ENCODE measurements at regions not wholly inside any gene's neighbourhood (a gene's known extent, or its start where the extent isn't known, plus 50 kb on each side); places are given as distances from the start of the nearest gene placed in this dataset.

DNA sequence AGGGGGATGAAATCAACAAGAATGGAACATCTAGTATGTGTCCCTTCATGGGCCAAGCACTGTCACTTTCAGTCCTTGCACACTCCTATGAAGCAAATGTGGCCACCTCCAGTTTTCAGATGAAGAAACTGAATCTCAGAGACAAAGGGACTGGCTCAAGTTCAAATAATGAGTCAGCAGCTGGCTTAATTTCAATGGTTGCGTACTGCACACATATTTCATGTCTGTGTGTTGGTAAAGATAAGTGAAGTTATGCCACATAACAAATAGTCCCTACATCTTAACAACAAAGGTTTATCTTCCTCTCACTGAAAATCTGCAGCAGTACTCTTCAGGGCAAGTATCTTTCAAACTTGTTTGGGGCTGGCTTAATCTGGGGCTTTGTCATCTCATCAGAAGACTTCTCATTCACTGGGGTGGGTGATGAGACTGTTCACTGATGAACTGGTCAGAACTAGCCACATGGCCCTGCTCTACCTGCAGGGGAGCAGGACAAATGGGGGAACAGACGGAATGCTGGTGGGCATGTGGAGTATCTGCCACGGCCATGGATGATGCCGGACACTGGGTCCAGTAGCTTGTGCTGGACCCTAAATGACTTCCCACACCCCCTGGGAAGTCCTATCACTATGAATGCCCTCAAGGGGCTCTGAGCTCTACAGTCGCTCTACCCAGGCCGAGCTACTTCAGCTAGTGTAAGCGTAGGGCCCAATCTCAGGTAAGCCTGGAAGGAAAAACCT is 263.2 kb downstream of the CYP26B1 start:
- Mint-ChIP-seq H3K9me3 (ENCODE audit: low read depth) (no peaks in the 10 kb centered on the region), H3K27ac (no peak overlapping the region), H3K27me3 (peaks cover 7% of the 10 kb centered on the region), H3K4me1 (ENCODE audit: low read depth) (no peaks in the 10 kb centered on the region), H3K4me3 (no peak overlapping the region), H3K36me3 (no peaks in the 10 kb centered on the region)

DNA sequence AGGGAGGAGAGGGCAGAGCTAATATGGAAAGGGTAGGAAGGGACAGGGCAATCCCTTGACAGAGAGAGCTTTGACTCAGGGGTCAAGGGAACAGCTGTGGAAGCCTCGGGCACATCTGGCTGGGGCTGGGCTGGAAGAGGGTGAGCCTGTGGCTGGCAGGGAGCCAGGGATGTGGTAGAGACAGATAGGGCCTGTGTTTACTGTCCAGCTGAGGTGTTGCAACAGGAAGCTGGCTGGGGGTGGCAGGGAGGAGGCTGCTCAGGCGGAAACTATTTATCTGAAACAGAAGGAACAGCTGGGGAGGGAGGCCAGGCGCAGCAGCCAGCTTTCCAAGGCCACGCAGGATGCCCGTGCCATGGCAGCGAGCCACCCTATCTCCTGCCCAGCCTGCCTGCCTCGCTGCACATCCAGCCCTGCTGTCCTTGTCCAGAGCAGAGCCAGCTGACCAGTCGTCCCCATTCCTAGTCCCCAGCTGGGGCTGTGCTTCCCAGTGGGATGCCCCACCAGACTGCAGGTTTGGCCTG is 264.7 kb downstream of the CYP26B1 start:
- Mint-ChIP-seq H3K36me3 (no peaks in the 10 kb centered on the region), H3K9me3 (ENCODE audit: low read depth) (no peaks in the 10 kb centered on the region), H3K27ac (no peak overlapping the region), H3K27me3 (peaks cover 8% of the 10 kb centered on the region), H3K4me3 (no peak overlapping the region), H3K4me1 (ENCODE audit: low read depth) (no peaks in the 10 kb centered on the region)

DNA sequence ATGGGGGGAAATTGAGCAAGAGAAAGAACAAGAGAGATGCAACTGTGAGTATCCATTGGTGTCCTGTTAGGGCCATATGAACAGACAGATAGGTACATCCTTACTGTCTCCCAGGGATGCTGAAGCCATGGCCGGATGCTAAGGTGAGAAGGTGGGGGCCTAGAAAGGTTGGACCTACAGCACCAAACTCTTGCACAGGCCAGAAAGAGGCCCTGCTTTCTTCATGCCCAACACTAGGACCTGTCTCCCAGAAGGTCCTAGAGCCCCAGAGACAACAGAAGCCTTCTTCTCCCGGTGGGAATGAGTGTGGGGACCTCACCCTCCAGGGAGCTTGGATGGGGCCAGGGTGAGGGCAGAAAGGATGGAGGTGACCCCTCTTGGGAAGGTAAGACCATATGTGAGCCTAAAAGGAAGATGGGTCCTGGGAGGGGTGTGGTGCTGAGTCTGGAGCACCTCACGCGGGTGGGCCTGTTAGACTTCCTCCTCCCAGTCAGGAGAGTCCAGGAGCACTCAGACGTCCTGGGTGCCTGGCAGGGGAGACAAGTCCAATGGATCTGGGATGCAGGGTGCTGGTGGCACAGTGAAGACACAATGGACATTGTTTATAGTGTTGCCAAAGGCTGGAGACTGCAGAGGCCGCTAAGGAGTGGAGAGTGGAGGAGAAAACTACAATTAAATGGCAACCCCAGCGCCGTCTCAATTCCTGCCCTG is 265.3 kb downstream of the CYP26B1 start:
- Mint-ChIP-seq H3K4me3 (no peak overlapping the region), H3K27me3 (peaks cover 8% of the 10 kb centered on the region), H3K4me1 (ENCODE audit: low read depth) (no peaks in the 10 kb centered on the region), H3K27ac (no peak overlapping the region), H3K36me3 (no peaks in the 10 kb centered on the region), H3K9me3 (ENCODE audit: low read depth) (no peaks in the 10 kb centered on the region)

DNA sequence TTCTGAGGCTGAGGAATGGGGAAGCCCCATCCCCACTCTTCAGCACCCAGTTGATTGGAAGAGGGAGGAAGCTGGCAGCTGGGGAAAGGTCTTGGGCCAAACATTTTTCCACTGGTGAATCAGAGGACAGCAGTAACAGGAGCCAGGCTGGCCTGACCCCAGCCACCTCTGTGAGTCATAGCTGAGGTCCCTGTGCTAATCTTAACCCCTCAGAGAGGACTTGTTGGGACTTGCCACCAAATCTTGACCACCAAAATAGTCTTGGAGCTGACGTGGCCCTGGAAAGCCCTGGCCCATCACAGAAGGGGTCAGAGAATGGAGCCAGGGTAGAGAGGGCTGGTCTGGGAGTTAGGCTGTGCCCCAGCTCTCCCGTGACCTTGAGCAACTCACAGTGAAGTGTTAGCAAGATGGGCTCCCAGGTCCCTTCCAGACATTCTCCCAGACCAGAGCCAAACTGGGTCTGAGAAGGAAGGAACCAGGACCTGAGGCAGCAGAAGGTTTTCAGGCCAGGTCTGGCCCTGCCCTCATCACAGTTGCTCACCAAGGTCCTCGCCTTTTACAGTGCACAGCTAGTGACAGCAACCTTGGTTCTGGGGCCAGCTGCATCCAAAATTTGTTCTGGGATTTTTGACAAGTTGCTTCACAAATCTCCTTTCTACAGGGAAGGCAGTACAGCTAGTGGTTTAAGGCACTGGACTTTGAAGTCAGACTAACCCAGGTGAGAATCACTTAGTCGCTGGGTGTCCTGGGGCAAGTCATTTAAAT is 266.6 kb downstream of the CYP26B1 start:
- H3K27ac Mint-ChIP-seq: no peak overlapping the region
- no peaks in the 10 kb centered on the region for H3K4me1 Mint-ChIP-seq (ENCODE audit: low read depth)
- peaks cover 8% of the 10 kb centered on the region for H3K27me3 Mint-ChIP-seq
- no peaks in the 10 kb centered on the region for H3K36me3 Mint-ChIP-seq
- H3K4me3 Mint-ChIP-seq: no peak overlapping the region
- no peaks in the 10 kb centered on the region for H3K9me3 Mint-ChIP-seq (ENCODE audit: low read depth)

DNA sequence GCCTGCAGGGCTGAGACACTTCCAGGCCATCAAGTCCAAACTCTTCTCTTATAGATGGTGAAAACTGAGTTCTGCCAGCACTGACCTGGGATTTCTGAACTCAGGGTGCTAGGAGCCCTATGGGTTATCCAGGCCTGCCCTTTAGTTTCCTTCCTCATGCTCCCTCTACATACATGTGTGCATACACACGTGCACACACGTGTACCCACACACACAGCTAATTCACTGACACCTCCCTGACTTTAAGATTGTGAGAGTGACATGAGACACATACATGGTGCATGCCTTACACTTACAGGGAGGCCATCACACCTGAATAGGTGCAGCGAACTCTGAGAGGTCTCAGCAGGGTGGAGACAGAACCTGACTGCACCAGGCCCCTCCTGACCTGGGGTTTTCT is 267.4 kb downstream of the CYP26B1 start:
- Mint-ChIP-seq H3K27ac (no peak overlapping the region), H3K27me3 (peaks cover 8% of the 10 kb centered on the region), H3K4me1 (ENCODE audit: low read depth) (no peaks in the 10 kb centered on the region), H3K36me3 (no peaks in the 10 kb centered on the region), H3K4me3 (no peak overlapping the region), H3K9me3 (ENCODE audit: low read depth) (no peaks in the 10 kb centered on the region)

DNA sequence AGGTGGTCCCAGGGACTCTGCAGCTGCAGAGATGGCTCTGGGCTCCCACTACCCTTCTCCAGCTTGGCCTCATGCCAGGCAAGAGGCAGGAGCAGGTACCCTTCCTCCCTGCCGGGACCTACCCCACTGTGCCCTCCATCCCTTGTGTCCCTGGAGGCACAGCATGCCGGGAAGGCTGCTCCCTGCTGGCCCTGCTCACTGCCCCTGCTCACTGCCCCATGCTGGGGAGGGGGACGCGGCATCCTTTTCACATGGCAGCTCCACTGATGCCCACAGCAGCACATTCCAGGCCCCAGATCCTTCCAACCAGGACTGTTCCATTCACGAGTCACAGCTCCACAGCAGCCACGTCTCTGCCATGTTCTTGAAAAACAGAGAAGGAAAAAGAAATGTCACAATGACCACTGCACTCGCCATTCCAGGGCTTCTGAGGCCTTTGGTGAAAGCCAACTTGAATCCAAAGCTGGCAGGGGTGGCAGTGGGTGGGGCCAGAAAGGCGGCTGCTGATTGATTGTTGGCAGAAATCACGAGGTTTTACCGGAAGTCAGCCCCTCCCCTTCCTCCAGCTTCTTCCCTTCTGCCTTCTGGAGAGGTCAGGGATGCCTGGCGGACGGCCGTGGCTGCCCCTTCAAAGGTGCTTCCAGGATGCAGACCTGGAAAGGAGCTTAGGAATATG is 268.0 kb downstream of the CYP26B1 start:
- Mint-ChIP-seq H3K27me3 (peaks cover 8% of the 10 kb centered on the region), H3K4me1 (ENCODE audit: low read depth) (no peaks in the 10 kb centered on the region), H3K4me3 (no peak overlapping the region), H3K9me3 (ENCODE audit: low read depth) (no peaks in the 10 kb centered on the region), H3K36me3 (no peaks in the 10 kb centered on the region), H3K27ac (no peak overlapping the region)

DNA sequence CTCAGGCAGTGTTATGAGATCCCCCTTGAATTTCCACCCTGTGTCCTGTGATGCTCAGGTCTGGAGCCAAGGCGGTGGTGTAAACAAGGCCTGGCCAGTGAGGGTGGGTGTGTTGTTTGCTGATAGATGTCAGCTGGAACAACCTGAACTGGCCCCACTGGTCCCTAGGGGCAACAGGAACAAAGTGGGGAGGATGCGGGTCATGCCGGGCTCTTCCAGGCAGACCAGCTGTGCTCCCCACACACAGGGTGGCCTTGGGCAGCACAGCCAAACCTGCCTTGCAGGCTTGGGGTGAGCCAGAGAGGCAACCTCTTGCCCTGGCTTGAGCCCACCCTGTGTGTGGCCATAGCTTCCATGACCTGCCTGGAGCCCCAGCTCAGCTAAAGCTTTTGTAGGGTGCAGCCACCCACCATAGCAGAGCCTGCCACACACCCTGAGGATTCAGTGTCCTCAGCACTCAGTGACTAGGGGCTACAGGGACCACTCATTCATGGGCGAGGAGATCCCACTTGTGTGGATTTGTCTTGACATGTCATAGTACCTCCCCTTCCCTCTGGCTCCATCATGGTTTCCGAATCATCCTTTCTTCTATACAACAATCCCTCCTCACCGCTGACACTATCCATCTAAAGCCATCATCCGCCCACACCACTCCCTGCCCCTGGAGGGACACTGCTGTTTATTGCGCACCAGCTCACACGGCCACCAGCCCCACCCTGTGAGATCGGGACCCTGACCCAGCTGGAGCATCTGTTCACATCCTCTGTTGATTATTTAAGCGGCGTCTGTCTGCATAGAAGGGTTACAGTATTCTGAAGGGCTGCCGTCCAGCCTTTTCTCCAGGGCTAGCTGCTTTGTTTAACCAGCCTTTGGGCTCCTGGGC is 268.8 kb downstream of the CYP26B1 start:
- Mint-ChIP-seq H3K27ac (no peak overlapping the region), H3K4me1 (ENCODE audit: low read depth) (no peaks in the 10 kb centered on the region), H3K36me3 (no peaks in the 10 kb centered on the region), H3K27me3 (peaks cover 8% of the 10 kb centered on the region), H3K4me3 (no peak overlapping the region), H3K9me3 (ENCODE audit: low read depth) (no peaks in the 10 kb centered on the region)

DNA sequence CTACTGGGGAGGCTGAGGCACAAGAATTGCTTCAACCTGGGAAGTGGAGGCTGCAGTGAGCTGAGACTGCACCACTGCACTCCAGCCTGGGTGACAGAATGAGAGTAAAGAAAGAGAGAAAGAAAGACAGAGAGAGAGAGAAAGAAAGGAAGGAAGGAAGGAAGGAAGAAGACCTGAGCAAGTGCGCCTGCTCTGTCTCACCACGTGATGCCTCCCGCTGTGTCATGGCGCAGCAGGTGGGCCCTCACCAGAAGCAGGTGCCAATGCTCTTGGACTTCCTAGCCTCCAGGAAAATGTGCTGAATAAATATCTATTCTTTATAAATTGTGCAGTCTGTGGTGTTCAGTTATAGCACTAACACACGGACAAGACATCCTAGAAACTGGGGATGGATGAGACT is 270.0 kb downstream of the CYP26B1 start:
- Mint-ChIP-seq H3K9me3 (ENCODE audit: low read depth) (no peaks in the 10 kb centered on the region), H3K4me1 (ENCODE audit: low read depth) (no peaks in the 10 kb centered on the region), H3K4me3 (no peak overlapping the region), H3K36me3 (no peaks in the 10 kb centered on the region), H3K27ac (no peak overlapping the region), H3K27me3 (peaks cover 10% of the 10 kb centered on the region)

DNA sequence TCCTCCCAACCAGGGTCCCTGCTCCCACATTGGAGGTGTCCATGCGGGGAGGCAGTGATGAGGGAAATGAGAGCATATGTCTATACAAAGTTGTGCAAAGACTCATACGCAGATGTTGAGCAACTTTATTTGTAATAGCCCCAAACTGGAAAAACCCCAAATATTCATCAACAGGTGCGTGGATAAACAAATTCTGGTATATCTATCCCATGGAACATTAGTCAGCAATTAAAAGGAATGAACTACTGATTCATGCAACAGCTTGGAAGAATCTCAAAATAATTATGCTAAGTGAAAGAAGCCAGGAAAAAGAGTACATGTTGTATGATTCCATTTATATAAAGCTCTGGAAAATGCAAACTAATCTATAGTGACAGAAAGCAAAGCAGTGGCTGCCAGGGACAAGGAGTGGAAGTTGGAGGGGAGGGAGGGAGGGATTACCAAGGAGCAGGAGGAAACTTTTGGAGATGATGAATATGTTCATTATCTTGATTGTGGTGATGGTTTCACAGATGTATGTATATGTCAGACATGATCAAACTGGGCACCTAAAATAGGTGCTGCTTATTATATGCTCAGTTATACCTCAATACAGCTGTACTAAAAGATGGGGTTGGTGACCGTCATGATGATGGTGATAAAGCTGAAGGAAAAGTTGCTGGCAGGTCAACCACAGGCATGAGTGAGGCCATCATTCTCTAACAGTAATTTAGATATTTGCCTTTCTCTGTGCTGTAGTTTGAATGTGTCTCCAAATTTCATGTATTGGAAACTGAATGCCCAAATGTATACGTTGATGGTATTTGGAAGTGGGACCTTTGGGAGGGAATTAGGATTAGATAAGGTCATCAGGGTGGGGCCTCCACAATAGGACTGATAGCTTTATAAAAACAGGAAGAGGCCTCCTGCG is 270.9 kb downstream of the CYP26B1 start:
- Mint-ChIP-seq H3K4me3 (no peak overlapping the region), H3K27ac (no peak overlapping the region), H3K27me3 (peaks cover 9% of the 10 kb centered on the region), H3K36me3 (no peaks in the 10 kb centered on the region), H3K4me1 (ENCODE audit: low read depth) (no peaks in the 10 kb centered on the region), H3K9me3 (ENCODE audit: low read depth) (no peaks in the 10 kb centered on the region)

DNA sequence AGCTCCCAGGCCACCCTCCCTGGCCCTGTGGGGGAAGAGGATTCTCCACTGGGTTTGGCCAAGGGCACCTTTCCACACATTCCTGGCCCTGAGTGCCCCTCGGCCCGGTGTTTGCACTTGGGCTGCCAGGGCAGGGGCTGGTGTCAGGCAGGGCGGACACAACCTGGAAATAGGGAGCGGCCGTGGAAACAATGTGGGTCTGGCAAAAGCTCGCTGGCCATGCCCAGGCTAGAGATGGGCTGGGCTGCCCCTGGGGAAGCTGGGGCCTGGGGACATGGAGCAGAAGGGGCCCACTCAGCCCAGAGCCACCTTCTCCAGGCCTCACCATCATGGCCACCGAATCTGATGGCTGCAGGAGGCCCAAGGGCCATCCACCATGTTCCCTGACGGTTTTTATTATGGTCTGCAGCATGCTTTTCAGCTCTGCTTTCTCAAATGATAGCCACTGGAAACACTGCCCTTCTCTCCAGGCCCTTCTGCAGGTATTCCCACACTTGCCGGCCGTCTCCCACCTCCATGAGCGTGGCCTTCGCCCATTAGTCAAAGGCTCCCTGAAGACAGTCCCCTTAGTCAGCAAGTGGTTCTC is 275.1 kb downstream of the CYP26B1 start:
- Mint-ChIP-seq H3K4me1 (ENCODE audit: low read depth) (no peaks in the 10 kb centered on the region), H3K27ac (no peak overlapping the region), H3K4me3 (no peak overlapping the region), H3K9me3 (ENCODE audit: low read depth) (no peaks in the 10 kb centered on the region), H3K36me3 (no peaks in the 10 kb centered on the region), H3K27me3 (peaks cover 10% of the 10 kb centered on the region)

DNA sequence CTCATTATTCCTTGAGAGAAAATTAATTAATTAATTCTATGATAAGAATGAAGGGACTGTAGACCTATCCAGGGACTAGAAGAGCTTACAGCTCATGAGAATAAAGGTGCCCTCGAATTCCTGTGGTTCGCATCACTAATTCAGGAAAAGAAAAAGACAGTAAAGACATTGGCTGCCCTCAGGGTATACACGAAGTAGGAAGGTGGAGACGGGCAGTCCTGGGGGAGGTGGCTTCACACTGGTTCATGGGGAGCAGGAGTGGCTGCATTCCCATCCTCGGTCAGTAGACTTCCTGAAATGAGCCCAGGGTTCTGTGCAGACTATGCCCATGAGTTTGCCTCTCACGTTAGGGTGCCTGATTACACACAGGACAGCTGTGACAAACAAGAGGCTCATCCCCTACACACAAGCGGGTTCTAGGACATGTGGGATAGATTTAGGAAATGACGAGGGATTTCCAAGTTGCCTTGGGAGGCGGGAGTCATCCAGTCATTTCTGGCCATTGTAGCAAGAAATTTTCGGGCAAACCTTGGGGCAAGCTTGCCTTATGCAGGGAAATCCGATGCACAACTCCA is 282.2 kb downstream of the CYP26B1 start:
- Mint-ChIP-seq H3K27ac (no peak overlapping the region), H3K4me1 (ENCODE audit: low read depth) (no peaks in the 10 kb centered on the region), H3K9me3 (ENCODE audit: low read depth) (no peaks in the 10 kb centered on the region), H3K27me3 (peaks cover 3% of the 10 kb centered on the region), H3K4me3 (no peak overlapping the region), H3K36me3 (no peaks in the 10 kb centered on the region)

DNA sequence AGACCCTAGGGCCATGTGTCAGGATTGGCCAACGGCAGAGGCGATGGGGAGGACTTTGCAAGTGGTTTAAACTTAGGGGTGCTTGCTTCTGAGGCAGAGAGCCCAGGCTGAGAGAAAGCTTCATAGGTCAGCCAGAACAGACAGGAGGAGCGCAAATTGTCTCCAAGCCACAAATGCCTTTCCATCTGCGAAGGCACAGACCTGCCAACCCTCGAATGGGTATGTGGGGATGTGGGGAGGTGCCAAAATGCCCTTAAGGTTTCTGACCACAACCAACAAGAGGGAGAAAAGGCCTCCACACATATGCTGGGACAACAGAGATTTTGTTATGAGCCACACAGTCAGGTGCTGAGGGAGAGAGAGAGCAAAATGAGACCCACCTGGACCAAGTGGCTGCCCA is 283.6 kb downstream of the CYP26B1 start:
- Mint-ChIP-seq H3K36me3 (no peaks in the 10 kb centered on the region), H3K27ac (no peak overlapping the region), H3K27me3 (peaks cover 5% of the 10 kb centered on the region), H3K4me3 (no peak overlapping the region), H3K4me1 (ENCODE audit: low read depth) (no peaks in the 10 kb centered on the region), H3K9me3 (ENCODE audit: low read depth) (no peaks in the 10 kb centered on the region)

DNA sequence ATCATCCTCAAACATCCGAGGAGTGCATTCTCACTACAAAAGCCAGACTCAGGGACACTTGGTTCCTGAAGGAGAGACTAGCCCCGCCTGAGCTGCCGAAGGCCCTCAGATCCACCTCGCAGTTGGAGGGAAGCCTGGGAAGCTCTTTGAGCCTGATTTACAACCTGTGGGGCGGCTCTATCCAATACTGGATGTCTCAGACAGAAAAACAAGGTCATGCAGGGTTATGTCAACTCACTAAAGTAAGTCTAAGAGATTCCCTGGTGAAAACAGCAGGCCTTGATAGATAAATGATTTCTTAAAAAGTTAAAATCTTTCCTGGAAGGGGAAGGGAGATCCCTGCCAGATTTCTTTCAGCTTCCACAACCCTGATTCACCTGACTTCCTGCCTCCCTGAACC is 284.3 kb downstream of the CYP26B1 start:
- no peaks in the 10 kb centered on the region for H3K4me1 Mint-ChIP-seq (ENCODE audit: low read depth)
- no peak overlapping the region for H3K4me3 Mint-ChIP-seq
- peaks cover 6% of the 10 kb centered on the region for H3K27me3 Mint-ChIP-seq
- H3K36me3 Mint-ChIP-seq: no peaks in the 10 kb centered on the region
- no peak overlapping the region for H3K27ac Mint-ChIP-seq
- no peaks in the 10 kb centered on the region for H3K9me3 Mint-ChIP-seq (ENCODE audit: low read depth)
